ENCODE measurements at regions not wholly inside any gene's neighbourhood (a gene's known extent, or its start where the extent isn't known, plus 50 kb on each side); places are given as distances from the start of the nearest gene placed in this dataset.

DNA sequence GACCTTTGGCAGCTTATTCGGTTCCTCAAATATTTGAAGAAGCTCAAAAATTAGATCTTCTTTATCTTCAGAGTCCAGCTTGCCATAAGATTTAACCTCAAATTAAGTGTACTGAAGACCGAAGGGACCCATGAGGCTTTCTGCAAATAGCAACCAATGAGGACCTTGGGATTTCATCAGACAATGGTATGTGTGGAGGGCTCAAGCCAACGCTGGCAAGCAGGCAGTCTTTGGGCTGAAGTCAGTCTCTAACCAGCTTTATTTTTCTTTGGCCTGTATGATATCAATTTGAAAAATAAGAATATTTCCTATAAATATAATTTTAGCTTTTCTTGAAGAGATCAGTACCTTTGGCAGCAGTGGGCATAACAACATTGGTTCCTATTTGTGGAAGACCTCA lies 692.7 kb downstream of the MCTP2 start (continued):
- TF ChIP-seq, protein P1, sequence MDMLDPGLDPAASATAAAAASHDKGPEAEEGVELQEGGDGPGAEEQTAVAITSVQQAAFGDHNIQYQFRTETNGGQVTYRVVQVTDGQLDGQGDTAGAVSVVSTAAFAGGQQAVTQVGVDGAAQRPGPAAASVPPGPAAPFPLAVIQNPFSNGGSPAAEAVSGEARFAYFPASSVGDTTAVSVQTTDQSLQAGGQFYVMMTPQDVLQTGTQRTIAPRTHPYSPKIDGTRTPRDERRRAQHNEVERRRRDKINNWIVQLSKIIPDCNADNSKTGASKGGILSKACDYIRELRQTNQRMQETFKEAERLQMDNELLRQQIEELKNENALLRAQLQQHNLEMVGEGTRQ (IDR thresholded peaks at IDR 0.05; ENCODE audit: low read length): no peak
- TF ChIP-seq SAP30 (IDR thresholded peaks at IDR 0.05; ENCODE audit: insufficient read depth, insufficient replicate concordance, low read length) (no peak), BRCA1 (IDR thresholded peaks at IDR 0.05; ENCODE audit: low read depth, low read length) (no peak), TBP (IDR thresholded peaks at IDR 0.05; ENCODE audit: low read depth, low read length) (no peak), YY1 (IDR thresholded peaks at IDR 0.05; ENCODE audit: low read depth, low read length) (no peak), SIX5 (IDR thresholded peaks at IDR 0.05; ENCODE audit: low read depth, low read length) (no peak)

All from H1 (cell line).